ENCODE measurements at regions not wholly inside any gene's neighbourhood (a gene's known extent, or its start where the extent isn't known, plus 50 kb on each side); places are given as distances from the start of the nearest gene placed in this dataset.

- TF ChIP-seq POGK (CRISPR knock-in tag; conservative IDR thresholded peaks at IDR 0.05) = no peak
- TF ChIP-seq IRF1 (CRISPR knock-in tag; IDR thresholded peaks at IDR 0.05; ENCODE audit: low read depth) = no peak
- no peak for TF ChIP-seq ARNT2 (CRISPR knock-in tag; IDR thresholded peaks at IDR 0.05; ENCODE audit: low read depth)
- TF ChIP-seq MAFK (conservative IDR thresholded peaks at IDR 0.05 in 1 of 2, IDR thresholded peaks at IDR 0.05 in 1 of 2; ENCODE audit: low read length in 2 of 2) = 0 out of 4 replicates have a peak, but pooled peaks of 1 of the 2 experiments have one; percentile 21
- no peak for TF ChIP-seq NFKB2 (CRISPR knock-in tag; IDR thresholded peaks at IDR 0.05; ENCODE audit: borderline replicate concordance)
Measured at GRCh38 chr13:70895599-70895998, 787.3 kb upstream of the KLHL1 start (continued).

GRCh38 chr13:70894258-70894657, 786.0 kb upstream of the KLHL1 start:
- 92% methylated on average over 1 of the region's 1 CpG for WGBS (ENCODE audit: low lambda C conversion rate)
- H3K36me3 ChIP-seq (replicated peaks in 1 of 2; ENCODE audit: control insufficient read depth in 1 of 2, insufficient read depth in 2 of 2, low read length in 2 of 2) = no peaks in the 10 kb centered on the region
- H3K9me3 ChIP-seq (ENCODE audit: low read length) = no peaks in the 10 kb centered on the region
- H2AFZ ChIP-seq (ENCODE audit: low read length) = no peak overlapping the region
- H3K27ac ChIP-seq (ENCODE audit: extremely low read length, insufficient read depth, low read length) = no peak overlapping the region
- H3K4me2 ChIP-seq (ENCODE audit: low read depth, low read length) = no peak overlapping the region
- POLR2A ChIA-PET = no interaction called here
- no peak for TF ChIP-seq RBFOX2 (IDR thresholded peaks at IDR 0.05; ENCODE audit: low read depth, low read length)
- no peak for TF ChIP-seq HNF4G (IDR thresholded peaks at IDR 0.05; ENCODE audit: borderline replicate concordance, low read depth, low read length)
- no peak for TF ChIP-seq HNF4G (CRISPR knock-in tag; IDR thresholded peaks at IDR 0.05; ENCODE audit: borderline replicate concordance, low read depth)
- no peak for TF ChIP-seq TRAFD1 (CRISPR knock-in tag; IDR thresholded peaks at IDR 0.05; ENCODE audit: borderline replicate concordance)
- TF ChIP-seq ZXDC (CRISPR knock-in tag; IDR thresholded peaks at IDR 0.05) = no peak
- TF ChIP-seq ZNF720 (CRISPR knock-in tag; IDR thresholded peaks at IDR 0.05) = no peak
- TF ChIP-seq ATF5 (CRISPR knock-in tag; IDR thresholded peaks at IDR 0.05; ENCODE audit: low read depth) = no peak
- TF ChIP-seq KLF11 (CRISPR knock-in tag; IDR thresholded peaks at IDR 0.05) = no peak
- no peak for TF ChIP-seq ZNF207 (IDR thresholded peaks at IDR 0.05; ENCODE audit: borderline replicate concordance)
- no peak for TF ChIP-seq ZNF383 (CRISPR knock-in tag; IDR thresholded peaks at IDR 0.05; ENCODE audit: borderline replicate concordance)
- TF ChIP-seq RXRA (CRISPR knock-in tag; IDR thresholded peaks at IDR 0.05) = no peak
- TF ChIP-seq ZNF224 (CRISPR knock-in tag; IDR thresholded peaks at IDR 0.05) = no peak
- no peak for FAIRE-seq
- ATAC-seq = no peak
- H3K4me1 ChIP-seq (ENCODE audit: insufficient read depth, low read length) = peaks cover 46% of the 10 kb centered on the region
- DNase-seq (ENCODE audit: low spot score) = no peak
- intact Hi-C loops (cut with micrococcal nuclease; ENCODE audit: unreplicated experiment) (no loop called here), in situ Hi-C loops (cut with HindIII; ENCODE audit: extremely low pct_ligation_motif_present, low pct_unique_long_range_greater_than_20kb) (no loop called here)
- BruUV-seq (replicated peaks) = no TSS peak
- CTCF ChIA-PET (ENCODE audit: low intra/inter-chr PET ratio, low total read pairs) = no interaction called here
- no peaks in the 10 kb centered on the region for H4K20me1 ChIP-seq (ENCODE audit: insufficient read depth, low read length)
- H3K79me2 ChIP-seq (ENCODE audit: insufficient read depth, low read length) = no peaks in the 10 kb centered on the region
- no peaks in the 10 kb centered on the region for H3K27me3 ChIP-seq (ENCODE audit: control insufficient read depth in 1 of 2, insufficient read depth in 2 of 2, low read length in 2 of 2)
- no peak overlapping the region for H3K9ac ChIP-seq (ENCODE audit: insufficient read depth, low read depth, low read length)
- no peak overlapping the region for H3K4me3 ChIP-seq (replicated peaks in 1 of 3; ENCODE audit: insufficient read depth in 1 of 3, low read depth in 2 of 3, low read length in 3 of 3)
